ENCODE measurements at regions not wholly inside any gene's neighbourhood (a gene's known extent, or its start where the extent isn't known, plus 50 kb on each side); places are given as distances from the start of the nearest gene placed in this dataset.

DNA sequence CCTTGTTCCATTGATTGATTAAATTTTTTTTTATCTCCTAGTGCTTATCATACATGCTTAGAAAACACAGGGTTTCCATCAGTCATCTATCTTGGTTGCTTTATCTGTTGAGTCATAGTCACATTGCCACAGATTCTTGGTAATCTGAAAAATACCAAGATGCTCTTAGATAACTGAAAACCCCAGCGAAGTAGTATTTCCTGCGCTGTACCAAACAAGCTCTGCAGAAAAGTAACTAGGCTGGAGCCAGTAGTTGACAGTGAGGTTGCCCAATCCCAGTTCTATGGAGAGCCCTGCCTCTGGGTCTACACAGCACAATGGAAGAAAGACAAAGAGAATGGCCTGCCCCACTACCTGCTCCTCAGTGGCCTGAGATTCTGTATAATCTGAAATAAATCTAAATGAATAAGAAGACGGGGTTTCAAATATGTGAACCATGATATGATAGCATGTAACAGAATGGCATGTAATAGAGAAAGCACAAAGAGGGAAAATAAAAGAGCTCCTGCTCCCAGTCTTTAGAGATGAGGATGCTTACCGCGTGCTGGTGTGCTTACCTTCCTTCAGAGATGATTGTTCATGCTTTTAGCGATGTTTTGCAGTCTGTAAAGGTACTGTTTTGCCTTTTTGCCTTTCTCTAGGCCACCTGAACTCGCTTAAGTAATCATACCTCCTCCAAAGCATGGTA lies 55.3 kb upstream of the RAPGEF2 start:
- Histone ChIP-seq H4K20me1 (no peaks in the 10 kb centered on the region), H3K27me3 (no peaks in the 10 kb centered on the region), H3K4me3 (no peak overlapping the region), H3K4me2 (no peak overlapping the region), H3K9ac (no peak overlapping the region), H3K4me1 (peaks cover 29% of the 10 kb centered on the region), H3K36me3 (no peaks in the 10 kb centered on the region), H3K27ac (no peak overlapping the region), H3K9me3 (no peaks in the 10 kb centered on the region)
- no peak for TF ChIP-seq Cebpa-rat (IDR thresholded peaks at IDR 0.05)

DNA sequence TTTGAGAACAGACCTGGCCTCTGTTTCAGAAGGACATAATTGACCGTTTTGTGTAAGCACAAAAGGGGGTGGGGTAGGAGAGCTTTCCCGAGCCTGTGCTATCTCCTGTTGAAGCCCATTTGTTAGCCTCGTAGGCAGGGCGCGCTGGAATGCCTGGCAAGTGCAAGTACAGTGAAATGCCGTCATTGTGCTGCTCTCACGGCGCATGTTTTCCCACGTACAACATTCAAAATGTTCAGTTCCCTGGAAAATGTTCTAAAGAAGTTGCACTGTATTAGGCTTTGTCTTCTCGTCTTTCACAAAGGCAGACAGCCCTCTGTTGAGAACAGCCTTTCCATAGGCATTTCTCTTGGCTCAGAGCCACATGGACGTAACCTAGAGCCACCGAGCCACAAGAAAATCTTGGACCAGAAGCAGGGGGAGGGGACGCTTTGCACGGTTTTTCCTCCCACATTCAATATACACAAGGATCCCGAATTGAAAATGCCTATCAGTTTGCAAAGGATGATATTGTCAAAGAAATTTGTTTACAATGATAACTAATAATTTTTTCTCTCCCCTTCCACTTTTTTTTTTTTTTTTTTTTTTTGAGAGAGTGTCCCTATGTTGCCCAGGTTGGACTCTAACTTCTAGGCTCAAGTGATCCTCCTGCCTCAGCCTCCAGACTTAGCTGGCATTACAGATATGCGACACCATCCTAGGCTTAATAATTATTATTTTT lies 54.6 kb upstream of the RAPGEF2 start:
- H3K4me3 ChIP-seq, result no peak overlapping the region
- H3K4me1 ChIP-seq, result peaks cover 32% of the 10 kb centered on the region
- no peaks in the 10 kb centered on the region for H4K20me1 ChIP-seq
- no peaks in the 10 kb centered on the region for H3K27me3 ChIP-seq
- TF ChIP-seq Cebpa-rat (IDR thresholded peaks at IDR 0.05), result no peak
- H3K27ac ChIP-seq, result no peak overlapping the region
- H3K36me3 ChIP-seq, result no peaks in the 10 kb centered on the region
- H3K9ac ChIP-seq, result no peak overlapping the region
- H3K9me3 ChIP-seq, result no peaks in the 10 kb centered on the region
- no peak overlapping the region for H3K4me2 ChIP-seq

DNA sequence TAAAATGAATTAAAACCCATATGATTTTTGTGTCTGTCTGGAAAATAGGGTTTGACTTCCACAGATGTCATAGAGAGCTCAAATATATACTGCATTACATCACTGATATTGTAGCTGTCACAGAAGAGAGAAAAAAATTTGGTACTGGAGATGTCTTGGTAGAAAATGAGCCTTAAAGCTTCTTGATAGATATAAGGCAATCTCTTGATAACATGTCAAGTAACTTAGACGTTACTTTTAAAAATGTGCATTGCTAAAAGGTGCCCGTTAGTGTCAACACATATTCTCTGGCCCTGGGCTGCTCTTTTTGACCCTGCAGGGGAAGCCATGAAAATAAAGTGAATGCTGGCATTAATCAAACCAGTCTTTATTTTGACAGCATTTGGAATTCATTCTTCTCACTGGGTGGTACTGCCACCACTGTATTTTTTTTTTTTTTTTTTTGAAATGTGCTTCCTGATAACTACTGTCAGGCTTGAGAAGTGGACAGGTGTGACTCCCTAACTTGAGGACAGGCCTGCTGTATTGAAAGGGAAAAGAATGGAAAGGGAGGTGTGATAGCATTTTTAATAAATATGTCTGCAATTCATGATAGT lies 53.0 kb upstream of the RAPGEF2 start:
- H3K9ac ChIP-seq, result no peak overlapping the region
- TF ChIP-seq Cebpa-rat (IDR thresholded peaks at IDR 0.05), result no peak
- H3K27me3 ChIP-seq, result no peaks in the 10 kb centered on the region
- no peak overlapping the region for H3K4me3 ChIP-seq
- H3K4me2 ChIP-seq, result no peak overlapping the region
- H3K36me3 ChIP-seq, result no peaks in the 10 kb centered on the region
- H4K20me1 ChIP-seq, result no peaks in the 10 kb centered on the region
- H3K9me3 ChIP-seq, result no peaks in the 10 kb centered on the region
- no peak overlapping the region for H3K27ac ChIP-seq
- peaks cover 46% of the 10 kb centered on the region for H3K4me1 ChIP-seq

DNA sequence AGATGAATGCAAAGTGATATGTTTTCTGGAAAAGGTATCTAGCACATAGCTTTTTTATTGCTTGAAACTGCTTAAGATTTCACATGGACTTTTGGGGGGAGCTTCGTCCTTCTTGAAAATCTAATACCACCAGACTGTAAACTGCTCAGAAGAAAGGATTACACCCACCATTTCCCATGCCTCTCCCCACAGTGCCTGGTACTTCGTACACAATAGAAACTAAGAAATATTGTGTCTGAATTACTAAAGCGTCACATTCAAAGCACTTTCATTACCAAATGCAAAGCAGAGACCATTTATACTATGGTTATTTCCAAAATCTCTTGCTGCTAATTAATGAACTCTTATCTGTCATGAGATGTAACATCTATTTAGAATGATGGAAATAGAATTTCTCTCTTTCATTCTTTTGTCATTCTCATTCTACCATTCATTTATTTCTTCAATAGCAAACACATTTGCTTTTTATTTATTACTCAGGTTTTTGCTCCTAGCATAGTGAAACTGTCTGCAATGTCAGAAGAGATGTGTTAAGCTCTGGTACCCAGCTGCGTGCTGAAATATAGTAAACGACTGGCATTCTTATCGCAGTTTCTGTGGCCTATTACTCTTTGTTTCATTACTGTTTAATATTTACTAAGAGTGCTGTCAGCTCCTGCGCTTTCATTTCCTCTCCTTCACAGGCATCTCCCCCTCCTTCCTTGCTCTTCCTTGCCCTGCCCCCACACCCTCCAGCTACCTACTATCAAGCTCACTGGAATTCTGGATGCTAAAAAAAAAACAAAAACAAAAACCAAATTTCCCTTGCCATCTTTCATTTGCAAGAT lies 51.4 kb upstream of the RAPGEF2 start:
- no peak for TF ChIP-seq Cebpa-rat (IDR thresholded peaks at IDR 0.05)
- Histone ChIP-seq H3K4me3 (peak overlapping the region; percentile 39), H3K27ac (0 out of 2 replicates have a peak overlapping the region, but pooled peaks have one; percentile 24), H3K36me3 (no peaks in the 10 kb centered on the region), H3K9me3 (no peaks in the 10 kb centered on the region), H3K4me2 (peak overlapping the region; percentile 68), H3K27me3 (no peaks in the 10 kb centered on the region), H3K4me1 (peaks cover 62% of the 10 kb centered on the region), H3K9ac (peak overlapping the region; percentile 16; the same call in 1 of the 2 replicates), H4K20me1 (no peaks in the 10 kb centered on the region)

DNA sequence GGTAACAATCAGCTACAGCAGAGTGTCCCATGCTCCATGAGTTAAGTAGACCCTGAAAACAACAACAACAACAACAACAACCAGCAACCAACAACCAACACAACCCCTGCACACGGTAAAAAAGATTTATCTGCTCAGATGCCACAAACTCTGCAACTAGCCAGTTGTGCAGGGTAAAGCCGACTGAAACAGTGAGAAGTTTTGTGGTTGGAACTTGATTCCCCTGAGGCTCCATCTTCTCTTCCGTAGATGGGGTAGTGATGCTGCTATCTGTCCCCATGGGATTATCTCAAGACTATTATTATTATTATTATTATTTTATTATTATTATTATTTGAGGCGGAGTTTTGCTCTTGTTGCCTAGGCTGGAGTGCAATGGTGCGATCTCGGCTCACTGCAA lies 50.6 kb upstream of the RAPGEF2 start:
- Histone ChIP-seq H3K9me3 (no peaks in the 10 kb centered on the region), H3K4me1 (peaks cover 70% of the 10 kb centered on the region), H3K9ac (peak overlapping the region; percentile 16; the same call in 1 of the 2 replicates), H3K4me2 (peak overlapping the region; percentile 68), H3K27ac (0 out of 2 replicates have a peak overlapping the region, but pooled peaks have one; percentile 24), H3K36me3 (no peaks in the 10 kb centered on the region), H4K20me1 (no peaks in the 10 kb centered on the region), H3K27me3 (no peaks in the 10 kb centered on the region), H3K4me3 (peak overlapping the region; percentile 39)
- TF ChIP-seq Cebpa-rat (IDR thresholded peaks at IDR 0.05), result no peak

Data from BLaER1 (cell line).